Thoracic aorta (tissue), 2 donors: ENCODE measurements at regions not wholly inside any gene's neighbourhood (a gene's known extent, or its start where the extent isn't known, plus 50 kb on each side); places are given as distances from the start of the nearest gene placed in this dataset.

ENCODE experiments used
- ATAC-seq: fragments of 150-250 bp; one replicate; pipeline ENCODE4 v1.8.0; 2017; ENCODE audit warnings: low read depth; ENCODE audit not compliant: insufficient number of reproducible peaks, low FRiP score
- DNase-seq: peaks from one replicate; pipeline ENCODE4 v3.0.0-alpha.2; 2020; ENCODE audit warnings: low spot score
- H3K27ac ChIP-seq, 2 donors: fragments of 200-600 bp; sonication (generic); 1 replicate in 1 of 2; 2 replicates in 1 of 2; pipeline ENCODE4 v1.5.1; 2016; ENCODE audit warnings: mild to moderate bottlenecking in 2 of 2, moderate library complexity in 2 of 2
- H3K27me3 ChIP-seq: fragments of 200-600 bp; sonication (generic); replicated peaks from 2 replicates; pipeline ENCODE4 v1.6.0; 2016; ENCODE audit warnings: mild to moderate bottlenecking; ENCODE audit not compliant: insufficient read depth
- H3K36me3 ChIP-seq: fragments of 200-600 bp; sonication (generic); one replicate; pipeline ENCODE4 v1.5.1; 2016
- H3K4me1 ChIP-seq, 2 donors: fragments of 200-600 bp; sonication (generic); 1 replicate in 1 of 2; 2 replicates in 1 of 2; pipeline versions ENCODE4 v1.5.1 to v1.6.0; 2016; ENCODE audit warnings: low read depth in 2 of 2, mild to moderate bottlenecking in 1 of 2; ENCODE audit not compliant: control insufficient read depth in 1 of 2
- H3K4me3 ChIP-seq: fragments of 200-600 bp; sonication (generic); 2 replicates; pipeline ENCODE4 v1.5.1; 2016; ENCODE audit warnings: mild to moderate bottlenecking
- H3K9me3 ChIP-seq: fragments of 200-600 bp; sonication (generic); 2 replicates; pipeline ENCODE4 v1.5.1; 2016
- CTCF ChIP-seq: fragments of 200-600 bp; sonication (generic); IDR thresholded peaks from one replicate; pipeline ENCODE4 v1.5.1; 2019; ENCODE audit warnings: antibody characterized with exemption

- no peak for TF ChIP-seq CTCF
- Histone ChIP-seq H3K27me3 (no peaks in the 10 kb centered on the region), H3K9me3 (no peaks in the 10 kb centered on the region), H3K27ac (no peak overlapping the region), H3K36me3 (no peaks in the 10 kb centered on the region), H3K4me1 (no peaks in the 10 kb centered on the region), H3K4me3 (no peak overlapping the region)
- ATAC-seq: no peak
- DNase-seq: no peak
Observed at GRCh38 chr3:181569356-181569940, 142.3 kb upstream of the SOX2 start.

GRCh38 chr3:181568693-181569092 lies 143.0 kb upstream of the SOX2 start:
- no peak for DNase-seq
- H3K27ac ChIP-seq: no peak overlapping the region
- no peak for ATAC-seq
- H3K4me1 ChIP-seq: no peaks in the 10 kb centered on the region
- H3K9me3 ChIP-seq: no peaks in the 10 kb centered on the region
- no peak overlapping the region for H3K4me3 ChIP-seq
- no peaks in the 10 kb centered on the region for H3K27me3 ChIP-seq
- no peaks in the 10 kb centered on the region for H3K36me3 ChIP-seq
- TF ChIP-seq CTCF: no peak

- DNase-seq: no peak
- no peaks in the 10 kb centered on the region for H3K27me3 ChIP-seq
- no peak for ATAC-seq
Observed at GRCh38 chr3:181568248-181568647, 143.5 kb upstream of the SOX2 start.

GRCh38 chr3:181567311-181568075 lies 144.2 kb upstream of the SOX2 start:
- no peaks in the 10 kb centered on the region for H3K27me3 ChIP-seq
- no peak for ATAC-seq
- H3K4me3 ChIP-seq: no peak overlapping the region

More at GRCh38 chr3:181568248-181568647, 143.5 kb upstream of the SOX2 start:
- H3K27ac ChIP-seq: no peak overlapping the region
- no peaks in the 10 kb centered on the region for H3K36me3 ChIP-seq
- no peaks in the 10 kb centered on the region for H3K9me3 ChIP-seq
- H3K4me1 ChIP-seq: no peaks in the 10 kb centered on the region
- no peak overlapping the region for H3K4me3 ChIP-seq
- no peak for TF ChIP-seq CTCF

More at GRCh38 chr3:181567311-181568075, 144.2 kb upstream of the SOX2 start:
- Histone ChIP-seq H3K4me1 (no peaks in the 10 kb centered on the region), H3K9me3 (no peaks in the 10 kb centered on the region), H3K27ac (no peak overlapping the region), H3K36me3 (no peaks in the 10 kb centered on the region)
- TF ChIP-seq CTCF: no peak
- DNase-seq: no peak
